Esophagus squamous epithelium (tissue), 5 donors: ENCODE measurements at regions not wholly inside any gene's neighbourhood (a gene's known extent, or its start where the extent isn't known, plus 50 kb on each side); places are given as distances from the start of the nearest gene placed in this dataset.

ENCODE experiments used
- DNase-seq: peaks from one replicate; lab custom pipeline; 2025; lab: John Stamatoyannopoulos, UW
- H3K27ac ChIP-seq, 4 donors: fragments of 200-600 bp; sonication (generic); one replicate each; pipeline ENCODE4 v1.5.1; 2016 to 2019; ENCODE audit warnings: mild to moderate bottlenecking in 1 of 4
- H3K27me3 ChIP-seq, 4 donors: fragments of 200-600 bp; sonication (generic); 1 replicate in 3 of 4; 2 replicates in 1 of 4; pipeline versions ENCODE4 v1.5.1 to v1.6.0; 2017 to 2021; ENCODE audit warnings: antibody characterized with exemption in 1 of 4
- H3K36me3 ChIP-seq, 3 donors: fragments of 200-600 bp; sonication (generic); one replicate each; pipeline ENCODE4 v1.5.1; 2016 to 2019
- H3K4me1 ChIP-seq, 3 donors: fragments of 200-600 bp; sonication (generic); one replicate each; pipeline ENCODE4 v1.5.1; 2017 to 2019
- H3K4me3 ChIP-seq, 4 donors: fragments of 200-600 bp; sonication (generic); 1 replicate in 3 of 4; 2 replicates in 1 of 4; pipeline ENCODE4 v1.5.1; 2016 to 2019; ENCODE audit warnings: mild to moderate bottlenecking in 2 of 4, moderate library complexity in 1 of 4
- H3K9me3 ChIP-seq, 3 donors: fragments of 200-600 bp; sonication (generic); one replicate each; pipeline ENCODE4 v1.5.1; 2016 to 2019
- POLR2A ChIP-seq, 4 donors: fragments of 450-650 bp; IDR thresholded peaks; one replicate each; pipeline ENCODE4 v1.6.1; 2017; ENCODE audit warnings: antibody characterized with exemption in 4 of 4, mild to moderate bottlenecking in 4 of 4, moderate library complexity in 3 of 4
- WGBS, 2 donors: methylation state at CpG; one replicate each; pipeline ENCODE4 v1.1.5; 2018; 5-methylcytosine and 5-hydroxymethylcytosine counted together
- intact Hi-C: fragments of 100-400 bp; cut with DNase I; formaldehyde crosslinking; loops from one replicate; pipeline ENCODE4 v1.15.0; 2022
- TF ChIP-seq, protein P1 (sequence below), 6 experiments: fragments of 450-650 bp in 4 of 6; fragments of 200-600 bp in 2 of 6; sonication (generic) in 2 of 6; IDR thresholded peaks; one replicate each; pipeline ENCODE4 v1.5.1; 2016 to 2019; ENCODE audit warnings: antibody characterized with exemption in 6 of 6, mild to moderate bottlenecking in 4 of 6, moderate library complexity in 4 of 6
- donor health status: DM: yes; HTN: yes; CAD: no.

DNA sequence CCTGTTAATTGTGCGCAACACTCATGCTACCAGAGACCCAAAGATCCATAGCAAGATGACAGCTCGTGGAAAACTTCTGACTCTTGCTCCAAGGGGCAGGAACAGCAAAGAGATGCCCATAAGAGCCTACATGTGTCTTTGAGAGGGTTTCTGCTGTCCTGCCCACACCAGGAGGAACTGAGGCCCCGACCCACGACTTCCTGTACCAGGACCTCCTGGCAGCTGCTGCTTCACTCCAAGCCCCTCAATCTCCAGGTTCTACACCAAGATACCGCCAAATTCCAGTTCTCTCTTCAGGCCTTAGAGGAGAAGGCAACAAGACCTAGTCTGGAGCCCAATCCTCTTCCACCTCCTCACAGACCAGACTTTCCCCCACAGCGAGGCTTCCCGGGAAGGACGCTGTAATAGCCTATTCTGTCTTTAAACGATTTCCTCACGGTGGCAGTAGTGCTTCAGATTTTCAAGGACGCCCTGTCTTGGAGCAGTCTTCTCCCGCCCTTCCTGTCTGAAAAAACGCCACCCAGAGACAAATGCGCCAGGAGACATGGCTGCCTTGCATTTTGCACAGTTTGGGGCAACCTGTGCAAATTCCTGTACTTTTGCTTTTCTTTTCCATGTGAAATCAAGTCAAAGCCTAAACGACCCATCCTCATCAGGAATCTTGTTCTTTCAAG lies 230.2 kb upstream of the STK26 start:
- intact Hi-C loops = no loop called here
- 42 to 80% methylated on average over 4 to 15 of the region's 15 CpGs for WGBS, 2 donors

DNA sequence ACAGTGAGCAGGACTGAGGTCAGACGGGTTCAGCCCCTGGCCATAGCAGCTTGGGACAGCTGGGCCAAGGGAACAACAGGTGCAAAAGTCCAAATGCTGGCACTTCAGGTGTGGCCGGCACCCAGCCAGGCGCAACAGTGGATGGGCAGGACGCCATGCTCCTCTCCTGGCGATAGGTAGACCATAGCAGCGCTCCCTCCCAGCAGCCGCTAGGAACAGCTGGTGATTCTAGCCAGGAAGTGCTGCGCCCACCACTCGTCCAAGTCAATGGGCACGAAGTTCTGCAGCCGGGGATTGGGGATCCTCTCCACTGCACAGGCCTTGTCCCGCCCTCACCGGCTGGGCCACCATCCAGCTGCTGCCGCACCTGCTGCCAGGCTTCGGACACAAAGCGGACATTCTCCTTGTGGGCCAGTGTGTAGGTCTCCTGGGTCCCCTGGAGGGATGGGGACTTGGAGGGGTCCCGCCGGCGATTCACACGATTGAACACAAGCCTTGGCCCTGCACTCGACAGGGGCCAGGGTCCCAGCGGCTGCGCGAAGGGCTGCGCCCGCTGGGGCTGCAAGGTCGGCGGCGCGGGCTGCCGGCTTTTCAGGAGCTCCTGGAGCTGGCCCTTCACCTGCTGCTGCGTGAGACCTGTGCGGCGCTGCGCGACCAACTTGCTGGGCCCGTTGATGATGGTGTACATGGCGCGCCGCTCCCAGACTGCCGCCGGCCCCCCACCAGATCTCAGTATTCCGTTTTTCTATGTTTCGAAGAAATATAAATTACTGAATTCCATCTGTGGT lies 227.5 kb upstream of the STK26 start:
- 83 to 92% methylated on average over 5 to 13 of the region's 44 CpGs for WGBS, 2 donors
- Histone ChIP-seq H3K9me3 (no peaks in the 10 kb centered on the region), H3K36me3 (no peaks in the 10 kb centered on the region), H3K27me3 (no peaks in the 10 kb centered on the region), H3K4me3 (peak overlapping the region in 1 of 4 donors; percentile 41), H3K4me1 (peaks cover 0 to 8% (median 0%) of the 10 kb centered on the region in 3 donors), H3K27ac (no peak overlapping the region)
- TF ChIP-seq POLR2A (IDR thresholded peaks at IDR 0.05) = no peak
- TF ChIP-seq, protein P1, sequence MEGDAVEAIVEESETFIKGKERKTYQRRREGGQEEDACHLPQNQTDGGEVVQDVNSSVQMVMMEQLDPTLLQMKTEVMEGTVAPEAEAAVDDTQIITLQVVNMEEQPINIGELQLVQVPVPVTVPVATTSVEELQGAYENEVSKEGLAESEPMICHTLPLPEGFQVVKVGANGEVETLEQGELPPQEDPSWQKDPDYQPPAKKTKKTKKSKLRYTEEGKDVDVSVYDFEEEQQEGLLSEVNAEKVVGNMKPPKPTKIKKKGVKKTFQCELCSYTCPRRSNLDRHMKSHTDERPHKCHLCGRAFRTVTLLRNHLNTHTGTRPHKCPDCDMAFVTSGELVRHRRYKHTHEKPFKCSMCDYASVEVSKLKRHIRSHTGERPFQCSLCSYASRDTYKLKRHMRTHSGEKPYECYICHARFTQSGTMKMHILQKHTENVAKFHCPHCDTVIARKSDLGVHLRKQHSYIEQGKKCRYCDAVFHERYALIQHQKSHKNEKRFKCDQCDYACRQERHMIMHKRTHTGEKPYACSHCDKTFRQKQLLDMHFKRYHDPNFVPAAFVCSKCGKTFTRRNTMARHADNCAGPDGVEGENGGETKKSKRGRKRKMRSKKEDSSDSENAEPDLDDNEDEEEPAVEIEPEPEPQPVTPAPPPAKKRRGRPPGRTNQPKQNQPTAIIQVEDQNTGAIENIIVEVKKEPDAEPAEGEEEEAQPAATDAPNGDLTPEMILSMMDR (IDR thresholded peaks at IDR 0.05) = no peak
- intact Hi-C loops = no loop called here
- DNase-seq = no peak

More for the DNA sequence above, 230.2 kb upstream of the STK26 start:
- no peaks in the 10 kb centered on the region for H3K36me3 ChIP-seq
- no peak for TF ChIP-seq POLR2A (IDR thresholded peaks at IDR 0.05)
- TF ChIP-seq, protein P1 (IDR thresholded peaks at IDR 0.05) = peak in 3 of 6 experiments; percentile 20 to 62 (median 28)
- no peaks in the 10 kb centered on the region for H3K9me3 ChIP-seq
- H3K27ac ChIP-seq = peak overlapping the region in 2 of 4 donors; percentile 69 to 83
- DNase-seq = peak; percentile 41
- peaks cover 0 to 8% (median 0%) of the 10 kb centered on the region in 3 donors for H3K4me1 ChIP-seq
- peak overlapping the region in 2 of 4 donors; percentile 44 to 60 for H3K4me3 ChIP-seq
- no peaks in the 10 kb centered on the region for H3K27me3 ChIP-seq

DNA sequence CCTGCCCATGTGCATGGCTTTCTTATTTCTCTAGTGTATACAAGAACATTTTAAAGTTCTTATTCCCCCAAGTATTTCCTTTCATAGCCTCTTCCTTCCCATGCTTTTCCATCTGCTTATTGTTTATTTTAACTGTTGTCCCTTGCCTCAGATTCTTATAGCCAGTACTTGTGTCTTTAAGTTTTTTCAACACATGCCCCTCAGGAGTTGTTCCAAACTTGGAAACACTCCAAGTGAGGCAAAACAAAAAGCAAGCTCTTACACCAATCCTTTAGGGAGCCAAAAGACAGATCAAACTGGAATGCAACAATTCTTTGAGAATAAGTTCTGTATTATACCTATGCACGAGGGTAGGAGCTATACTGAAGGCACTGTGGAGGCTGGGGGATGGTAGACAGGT lies 222.0 kb upstream of the STK26 start:
- Histone ChIP-seq H3K9me3 (no peaks in the 10 kb centered on the region), H3K27ac (no peak overlapping the region), H3K4me1 (no peaks in the 10 kb centered on the region), H3K36me3 (no peaks in the 10 kb centered on the region), H3K4me3 (no peak overlapping the region), H3K27me3 (no peaks in the 10 kb centered on the region)
- WGBS, 2 donors = 0% methylated on average over 1 of the region's 1 CpG
- intact Hi-C loops = no loop called here
- no peak for DNase-seq
- TF ChIP-seq POLR2A (IDR thresholded peaks at IDR 0.05) = no peak
- TF ChIP-seq, protein P1 (IDR thresholded peaks at IDR 0.05) = no peak

DNA sequence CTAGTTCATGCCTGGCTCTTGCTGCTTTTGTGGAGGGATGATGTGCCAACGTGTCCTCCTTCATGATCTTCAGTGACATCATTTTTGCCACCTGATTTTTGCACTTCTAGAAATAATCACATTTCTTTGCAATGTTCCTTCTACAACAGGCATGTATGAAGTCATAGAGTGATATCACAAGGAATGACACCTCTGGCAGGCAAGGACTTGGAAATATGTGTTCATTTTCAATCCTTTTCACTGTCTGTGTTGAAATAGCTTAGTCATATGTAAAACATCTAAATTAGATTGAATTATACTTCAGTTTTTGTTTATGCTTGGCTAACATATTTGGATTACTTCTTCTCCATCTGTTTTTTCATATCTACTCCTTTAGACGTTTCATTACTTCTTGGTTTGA lies 221.2 kb upstream of the STK26 start:
- Histone ChIP-seq H3K9me3 (no peaks in the 10 kb centered on the region), H3K27me3 (no peaks in the 10 kb centered on the region), H3K4me1 (no peaks in the 10 kb centered on the region), H3K27ac (no peak overlapping the region), H3K36me3 (no peaks in the 10 kb centered on the region), H3K4me3 (no peak overlapping the region)
- intact Hi-C loops = no loop called here
- no peak for DNase-seq
- TF ChIP-seq, protein P1 (IDR thresholded peaks at IDR 0.05) = no peak
- TF ChIP-seq POLR2A (IDR thresholded peaks at IDR 0.05) = no peak
- WGBS, 2 donors = 60 to 69% methylated on average over 2 of the region's 2 CpGs
